Uterus (tissue), 3 donors: ENCODE measurements at regions not wholly inside any gene's neighbourhood (a gene's known extent, or its start where the extent isn't known, plus 50 kb on each side); places are given as distances from the start of the nearest gene placed in this dataset.

Experiments used
- DNase-seq, 2 donors: peaks; one replicate each; pipeline ENCODE4 v3.0.0-alpha.2; 2019 to 2020
- H3K27ac ChIP-seq, 2 donors: fragments of 200-600 bp; sonication (generic); 1 replicate in 1 of 2; 2 replicates in 1 of 2; pipeline ENCODE4 v1.5.1; 2016 to 2018
- H3K27me3 ChIP-seq, 2 donors: fragments of 200-600 bp; sonication (generic); one replicate each; pipeline ENCODE4 v1.5.1; 2018 to 2019; ENCODE audit warnings: control low read depth in 1 of 2
- H3K36me3 ChIP-seq, 2 donors: fragments of 200-600 bp; sonication (generic); one replicate each; pipeline ENCODE4 v1.5.1; 2019; ENCODE audit warnings: control low read depth in 1 of 2
- H3K4me1 ChIP-seq, 2 donors: fragments of 200-600 bp; sonication (generic); one replicate each; pipeline ENCODE4 v1.5.1; 2018 to 2019; ENCODE audit warnings: control low read depth in 1 of 2
- H3K4me3 ChIP-seq, 2 donors: fragments of 200-600 bp; sonication (generic); 1 replicate in 1 of 2; 2 replicates in 1 of 2; pipeline ENCODE4 v1.5.1; 2018 to 2019; ENCODE audit warnings: mild to moderate bottlenecking in 1 of 2
- H3K9me3 ChIP-seq, 2 donors: fragments of 200-600 bp; sonication (generic); one replicate each; pipeline ENCODE4 v1.5.1; 2019; ENCODE audit warnings: control low read depth in 1 of 2
- POLR2A ChIP-seq, 2 donors: fragments of 450-650 bp; IDR thresholded peaks; one replicate each; pipeline ENCODE4 v1.6.1; 2016; ENCODE audit warnings: antibody characterized with exemption in 2 of 2, mild to moderate bottlenecking in 1 of 2, moderate library complexity in 1 of 2
- intact Hi-C: fragments of 100-400 bp; cut with DNase I; formaldehyde crosslinking; loops from one replicate; pipeline ENCODE4 v1.15.1; 2023; ENCODE audit warnings: low total_unique reads
- TF ChIP-seq, protein P1 (sequence below), 4 experiments: fragments of 200-600 bp in 2 of 4; fragments of 450-650 bp in 2 of 4; sonication (generic) in 2 of 4; IDR thresholded peaks; one replicate each; pipeline ENCODE4 v1.5.1; 2016 to 2019; ENCODE audit warnings: antibody characterized with exemption in 4 of 4, mild to moderate bottlenecking in 2 of 4, moderate library complexity in 1 of 4
- donor health status: DM: yes; HTN: yes; CAD: no.

DNA sequence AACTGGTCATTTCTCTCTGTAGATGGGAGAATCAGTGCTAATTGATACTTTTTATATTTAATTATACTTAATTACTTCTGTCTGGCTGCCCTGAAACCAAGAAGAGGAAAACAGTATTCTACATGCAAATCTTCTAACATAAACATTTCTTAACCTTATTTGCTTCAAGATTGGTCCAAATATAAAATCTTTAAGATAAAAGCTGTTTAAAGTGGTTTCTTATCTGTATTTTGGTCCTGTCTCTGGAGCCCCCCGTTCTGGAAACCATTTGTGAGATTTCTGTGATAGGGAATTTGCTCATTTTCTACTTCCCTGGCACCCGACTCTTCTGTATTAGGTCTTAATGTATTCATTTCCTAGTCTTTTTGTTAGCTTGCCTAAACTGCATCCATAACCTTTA is 168.6 kb downstream of the RNF144B start:
- Histone ChIP-seq H3K9me3 (no peaks in the 10 kb centered on the region), H3K4me3 (no peak overlapping the region), H3K27ac (no peak overlapping the region), H3K4me1 (no peaks in the 10 kb centered on the region), H3K27me3 (no peaks in the 10 kb centered on the region), H3K36me3 (no peaks in the 10 kb centered on the region)
- TF ChIP-seq POLR2A (IDR thresholded peaks at IDR 0.05), result no peak
- TF ChIP-seq, protein P1, sequence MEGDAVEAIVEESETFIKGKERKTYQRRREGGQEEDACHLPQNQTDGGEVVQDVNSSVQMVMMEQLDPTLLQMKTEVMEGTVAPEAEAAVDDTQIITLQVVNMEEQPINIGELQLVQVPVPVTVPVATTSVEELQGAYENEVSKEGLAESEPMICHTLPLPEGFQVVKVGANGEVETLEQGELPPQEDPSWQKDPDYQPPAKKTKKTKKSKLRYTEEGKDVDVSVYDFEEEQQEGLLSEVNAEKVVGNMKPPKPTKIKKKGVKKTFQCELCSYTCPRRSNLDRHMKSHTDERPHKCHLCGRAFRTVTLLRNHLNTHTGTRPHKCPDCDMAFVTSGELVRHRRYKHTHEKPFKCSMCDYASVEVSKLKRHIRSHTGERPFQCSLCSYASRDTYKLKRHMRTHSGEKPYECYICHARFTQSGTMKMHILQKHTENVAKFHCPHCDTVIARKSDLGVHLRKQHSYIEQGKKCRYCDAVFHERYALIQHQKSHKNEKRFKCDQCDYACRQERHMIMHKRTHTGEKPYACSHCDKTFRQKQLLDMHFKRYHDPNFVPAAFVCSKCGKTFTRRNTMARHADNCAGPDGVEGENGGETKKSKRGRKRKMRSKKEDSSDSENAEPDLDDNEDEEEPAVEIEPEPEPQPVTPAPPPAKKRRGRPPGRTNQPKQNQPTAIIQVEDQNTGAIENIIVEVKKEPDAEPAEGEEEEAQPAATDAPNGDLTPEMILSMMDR (IDR thresholded peaks at IDR 0.05), result no peak
- no peak for DNase-seq
- intact Hi-C loops, result no loop called here

DNA sequence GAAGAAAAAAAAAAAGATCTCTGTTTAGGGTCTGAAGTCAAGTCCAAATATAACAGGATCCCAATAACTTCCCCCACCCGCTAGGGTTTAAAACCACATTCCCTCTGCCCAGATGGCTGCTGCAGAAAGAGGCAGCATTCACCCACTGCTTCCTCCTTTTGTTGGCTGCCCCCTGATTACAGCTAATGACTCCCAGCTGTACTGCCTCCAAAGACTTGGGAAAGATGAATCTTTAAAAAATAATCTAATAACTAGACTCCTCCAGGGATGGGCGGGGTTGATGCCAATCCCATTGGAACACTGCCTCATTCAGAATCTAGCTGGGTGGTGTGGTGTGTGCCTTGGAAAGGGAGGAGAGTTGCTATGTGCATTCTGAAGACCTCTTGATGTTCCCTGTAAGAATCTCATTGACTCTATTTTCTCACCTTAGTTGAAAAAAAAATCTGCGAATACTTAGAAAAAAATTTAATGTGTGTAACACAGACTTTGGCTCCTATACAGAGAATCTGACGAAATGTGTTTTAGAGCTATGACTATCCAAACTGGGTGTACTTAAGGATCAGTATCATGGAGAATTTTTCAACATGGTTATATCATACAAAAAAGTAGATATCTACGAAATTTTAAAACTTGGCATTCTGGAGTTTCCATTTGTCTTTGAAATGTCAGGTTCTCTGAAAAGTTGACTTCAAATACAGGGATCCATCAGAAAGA is 174.0 kb downstream of the RNF144B start:
- H3K36me3 ChIP-seq, result no peaks in the 10 kb centered on the region
- H3K4me3 ChIP-seq, result no peak overlapping the region
- H3K9me3 ChIP-seq, result no peaks in the 10 kb centered on the region
- no peak overlapping the region for H3K27ac ChIP-seq
- DNase-seq, result no peak
- intact Hi-C loops, result no loop called here
- TF ChIP-seq POLR2A (IDR thresholded peaks at IDR 0.05), result no peak
- TF ChIP-seq, protein P1 (IDR thresholded peaks at IDR 0.05), result no peak
- no peaks in the 10 kb centered on the region for H3K4me1 ChIP-seq
- H3K27me3 ChIP-seq, result no peaks in the 10 kb centered on the region

DNA sequence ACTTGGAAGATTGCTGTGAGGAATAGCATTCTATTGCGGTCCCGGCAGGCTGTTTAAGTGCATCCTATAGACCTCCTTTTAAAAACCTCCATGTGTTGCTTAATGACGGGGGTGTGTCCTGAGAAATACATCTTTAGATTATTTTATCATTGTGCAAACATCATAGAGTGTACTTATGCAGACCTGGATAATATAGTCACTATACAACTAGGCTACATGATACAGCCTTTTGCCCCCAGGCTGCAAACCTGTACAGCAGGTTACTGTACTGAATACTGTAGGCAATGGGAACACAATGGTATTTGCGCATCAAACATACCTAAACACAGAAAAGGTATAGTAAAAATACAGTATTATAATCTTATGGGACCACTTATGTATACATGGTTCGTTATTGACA is 175.6 kb downstream of the RNF144B start:
- H3K36me3 ChIP-seq, result no peaks in the 10 kb centered on the region
- H3K9me3 ChIP-seq, result no peaks in the 10 kb centered on the region
- intact Hi-C loops, result no loop called here
- no peak overlapping the region for H3K27ac ChIP-seq
- H3K4me1 ChIP-seq, result no peaks in the 10 kb centered on the region
- no peak for DNase-seq
- no peaks in the 10 kb centered on the region for H3K27me3 ChIP-seq
- TF ChIP-seq, protein P1 (IDR thresholded peaks at IDR 0.05), result no peak
- no peak for TF ChIP-seq POLR2A (IDR thresholded peaks at IDR 0.05)
- H3K4me3 ChIP-seq, result no peak overlapping the region

DNA sequence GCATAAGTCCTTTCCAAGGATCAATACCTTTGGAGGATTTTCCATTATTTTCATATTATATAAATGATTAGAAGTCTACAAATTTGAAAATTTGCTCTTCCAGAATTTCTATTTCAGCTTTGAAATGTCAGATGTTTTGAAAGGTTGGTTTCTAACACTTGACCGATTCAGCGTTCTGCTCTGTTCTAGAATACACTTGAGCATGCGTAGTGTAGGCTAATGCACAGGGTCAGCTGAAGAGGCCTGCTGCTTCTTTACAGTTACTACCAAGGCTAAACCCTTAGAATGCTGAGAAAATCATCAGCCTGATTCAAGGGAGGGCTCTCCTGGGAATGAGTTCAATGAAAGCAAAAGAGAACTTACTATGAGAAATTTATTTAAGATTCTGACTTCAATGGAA is 177.6 kb downstream of the RNF144B start:
- intact Hi-C loops, result no loop called here

DNA sequence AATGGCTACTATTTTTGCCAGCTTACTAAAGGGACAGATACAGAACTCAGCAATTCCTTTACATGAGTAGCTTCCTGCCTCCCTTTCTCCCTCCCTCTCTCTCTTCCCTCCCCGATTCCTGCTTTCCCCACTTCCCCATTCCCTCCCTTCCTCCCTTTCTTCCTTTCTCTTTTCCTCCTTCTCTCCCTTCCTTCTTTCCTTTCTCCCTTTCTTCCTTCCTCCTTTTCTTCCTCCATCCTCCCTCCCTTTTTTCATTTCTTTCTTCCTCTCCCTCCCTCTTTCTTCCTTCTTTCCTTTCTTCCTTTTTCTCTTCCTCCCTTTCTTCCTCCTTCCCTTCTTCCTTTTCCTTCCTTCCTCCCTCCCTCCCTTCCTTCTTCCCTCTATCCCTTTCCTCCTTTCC is 178.1 kb downstream of the RNF144B start:
- Histone ChIP-seq H3K4me1 (no peaks in the 10 kb centered on the region), H3K27ac (no peak overlapping the region), H3K27me3 (no peaks in the 10 kb centered on the region), H3K4me3 (no peak overlapping the region), H3K36me3 (no peaks in the 10 kb centered on the region), H3K9me3 (no peaks in the 10 kb centered on the region)
- TF ChIP-seq POLR2A (IDR thresholded peaks at IDR 0.05), result no peak
- TF ChIP-seq, protein P1 (IDR thresholded peaks at IDR 0.05), result no peak
- DNase-seq, result no peak
- intact Hi-C loops, result no loop called here

More for the DNA sequence above, 177.6 kb downstream of the RNF144B start:
- Histone ChIP-seq H3K36me3 (no peaks in the 10 kb centered on the region), H3K9me3 (no peaks in the 10 kb centered on the region), H3K4me1 (no peaks in the 10 kb centered on the region), H3K27me3 (no peaks in the 10 kb centered on the region), H3K4me3 (no peak overlapping the region), H3K27ac (no peak overlapping the region)
- no peak for DNase-seq
- no peak for TF ChIP-seq POLR2A (IDR thresholded peaks at IDR 0.05)
- TF ChIP-seq, protein P1 (IDR thresholded peaks at IDR 0.05), result no peak
